H1 (cell line): ENCODE measurements at regions not wholly inside any gene's neighbourhood (a gene's known extent, or its start where the extent isn't known, plus 50 kb on each side); places are given as distances from the start of the nearest gene placed in this dataset.

Experiments
- CTCF ChIA-PET: fragments of 300-600 bp; sonication (Branson Sonifier 250); formaldehyde crosslinking; loops from one replicate; lab custom pipeline; 2021; ENCODE audit not compliant: partially characterized antibody; lab: Charles Lee
- POLR2A ChIA-PET: fragments of 300-600 bp; sonication (Branson Sonifier 250); formaldehyde crosslinking; loops from one replicate; lab custom pipeline; 2021; ENCODE audit warnings: inconsistent platforms; ENCODE audit not compliant: partially characterized antibody; lab: Charles Lee
- DNase-seq, 2 experiments: peaks; one replicate each; pipeline versions ENCODE4 v3.0.0 to v3.0.0-alpha.2; 2010 to 2022; ENCODE audit warnings: low spot score in 2 of 2, low read depth in 1 of 2, mixed read lengths in 1 of 2
- FAIRE-seq: peaks from 2 replicates; lab custom pipeline; 2011; peaks lifted over from hg19 to GRCh38; lab: Jason Lieb, UNC
- H2AFZ ChIP-seq: 2 replicates; pipeline ENCODE4 v1.8.1; 2012; ENCODE audit warnings: low read length, inconsistent platforms
- H2AK5ac ChIP-seq: 2 replicates; pipeline ENCODE4 v1.6.1; 2013; ENCODE audit warnings: low read depth, low read length
- H2BK120ac ChIP-seq: replicated peaks from 2 replicates; pipeline ENCODE3; 2013; ENCODE audit warnings: low read depth, low read length, inconsistent platforms
- H2BK12ac ChIP-seq: 2 replicates; pipeline ENCODE4 v1.6.1; 2013; ENCODE audit warnings: low read depth, low read length
- H2BK15ac ChIP-seq: 2 replicates; pipeline ENCODE4 v1.6.1; 2013; ENCODE audit warnings: low read length
- H2BK20ac ChIP-seq: 2 replicates; pipeline ENCODE4 v1.6.1; 2013; ENCODE audit warnings: low read length
- H2BK5ac ChIP-seq: 2 replicates; pipeline ENCODE4 v1.6.1; 2013; ENCODE audit warnings: low read depth, low read length
- H3K14ac ChIP-seq: 2 replicates; pipeline ENCODE4 v1.6.1; 2013; ENCODE audit warnings: inconsistent platforms; ENCODE audit not compliant: insufficient read length
- H3K18ac ChIP-seq: 2 replicates; pipeline ENCODE4 v1.6.1; 2013; ENCODE audit warnings: low read length; ENCODE audit errors: extremely low read depth
- H3K23ac ChIP-seq: 2 replicates; pipeline ENCODE4 v1.6.1; 2013; ENCODE audit warnings: inconsistent platforms; ENCODE audit not compliant: insufficient read length
- H3K23me2 ChIP-seq: 2 replicates; pipeline ENCODE4 v1.6.1; 2013; ENCODE audit warnings: low read depth, low read length
- H3K27ac ChIP-seq: 2 replicates; pipeline ENCODE4 v1.6.1; 2011; ENCODE audit warnings: low read depth, low read length, inconsistent platforms
- H3K27me3 ChIP-seq, 4 experiments: replicated peaks in 1 of 4; 1 replicate in 1 of 4; 2 replicates in 3 of 4; pipeline versions ENCODE4 v1.6.1 to v1.8.1; 2011 to 2013; ENCODE audit warnings: low read length in 3 of 4, mild to moderate bottlenecking in 3 of 4, inconsistent platforms in 2 of 4, mixed read lengths in 2 of 4, moderate library complexity in 1 of 4; ENCODE audit not compliant: control insufficient read depth in 3 of 4, insufficient read depth in 3 of 4; ENCODE audit errors: extremely low read depth in 1 of 4
- H3K36me3 ChIP-seq, 4 experiments: 2 replicates each; pipeline versions ENCODE4 v1.6.1 to v1.8.1; 2011 to 2013; ENCODE audit warnings: mild to moderate bottlenecking in 4 of 4, low read length in 3 of 4, moderate library complexity in 2 of 4, control low read depth in 1 of 4, inconsistent platforms in 1 of 4; ENCODE audit not compliant: insufficient read depth in 4 of 4, control insufficient read depth in 2 of 4
- H3K4ac ChIP-seq: replicated peaks from 2 replicates; pipeline ENCODE3; 2013; ENCODE audit warnings: low read length, low read depth, mixed read lengths, inconsistent platforms; ENCODE audit not compliant: insufficient read length
- H3K4me1 ChIP-seq, 4 experiments: replicated peaks in 1 of 4; 1 replicate in 1 of 4; 2 replicates in 3 of 4; pipeline versions ENCODE4 v1.6.1 to v1.8.1; 2011 to 2013; ENCODE audit warnings: low read length in 3 of 4, inconsistent platforms in 2 of 4, mixed read lengths in 1 of 4; ENCODE audit not compliant: insufficient read depth in 4 of 4, control insufficient read depth in 3 of 4
- H3K4me2 ChIP-seq, 2 experiments: 2 replicates each; pipeline versions ENCODE4 v1.6.1 to v1.8.1; 2011 to 2013; ENCODE audit warnings: low read depth in 2 of 2, low read length in 2 of 2, control low read depth in 1 of 2, inconsistent platforms in 1 of 2, mild to moderate bottlenecking in 1 of 2; ENCODE audit not compliant: insufficient read depth in 1 of 2
- H3K4me3 ChIP-seq, 4 experiments: fragments of 200-600, 300-600 bp in 1 of 4; sonication (generic), shearing (Covaris generic), sonication (Bioruptor Twin) in 1 of 4; 2 replicates each; pipeline versions ENCODE4 v1.5.1 to v1.8.1; 2011 to 2016; ENCODE audit warnings: low read length in 4 of 4, low read depth in 3 of 4, control low read depth in 2 of 4, inconsistent platforms in 2 of 4, mild to moderate bottlenecking in 2 of 4, mixed read lengths in 1 of 4, moderate library complexity in 1 of 4; ENCODE audit not compliant: insufficient read depth in 2 of 4; ENCODE audit errors: extremely low read depth in 1 of 4
- H3K56ac ChIP-seq: replicated peaks from 2 replicates; pipeline ENCODE3; 2013; ENCODE audit warnings: low read depth, mild to moderate bottlenecking, mixed read lengths, low read length, inconsistent platforms; ENCODE audit not compliant: insufficient read length
- H3K79me1 ChIP-seq: 2 replicates; pipeline ENCODE4 v1.6.1; 2013; ENCODE audit warnings: low read depth, low read length, control low read depth
- H3K79me2 ChIP-seq, 2 experiments: 2 replicates each; pipeline versions ENCODE4 v1.6.1 to v1.8.1; 2012 to 2013; ENCODE audit warnings: low read length in 2 of 2, mild to moderate bottlenecking in 2 of 2, inconsistent platforms in 1 of 2; ENCODE audit not compliant: insufficient read depth in 2 of 2, control insufficient read depth in 1 of 2
- H3K9ac ChIP-seq, 4 experiments: replicated peaks in 1 of 4; 1 replicate in 1 of 4; 2 replicates in 3 of 4; pipeline versions ENCODE4 v1.6.1 to v1.8.1; 2011 to 2013; ENCODE audit warnings: low read depth in 3 of 4, low read length in 3 of 4, control low read depth in 2 of 4, mild to moderate bottlenecking in 2 of 4, moderate library complexity in 2 of 4, inconsistent platforms in 1 of 4; ENCODE audit errors: extremely low read depth in 1 of 4
- H3K9me3 ChIP-seq, 2 experiments: 2 replicates each; pipeline versions ENCODE4 v1.6.1 to v1.8.1; 2012 to 2013; ENCODE audit warnings: mild to moderate bottlenecking in 2 of 2, moderate library complexity in 2 of 2, control low read depth in 1 of 2, inconsistent platforms in 1 of 2, low read depth in 1 of 2, low read length in 1 of 2, mixed read lengths in 1 of 2; ENCODE audit not compliant: insufficient read depth in 2 of 2
- H4K20me1 ChIP-seq, 2 experiments: replicated peaks in 1 of 2; 2 replicates each; pipeline versions ENCODE3 to v1.8.1; 2011 to 2013; ENCODE audit warnings: inconsistent platforms in 2 of 2, low read length in 2 of 2, mild to moderate bottlenecking in 1 of 2; ENCODE audit not compliant: insufficient read depth in 2 of 2, control insufficient read depth in 1 of 2
- H4K5ac ChIP-seq: 2 replicates; pipeline ENCODE4 v1.6.1; 2013; ENCODE audit warnings: low read length, low read depth, mixed read lengths, inconsistent platforms; ENCODE audit not compliant: insufficient read length
- H4K8ac ChIP-seq: 2 replicates; pipeline ENCODE4 v1.8.0; 2013; ENCODE audit warnings: mild to moderate bottlenecking, moderate library complexity, low read length, inconsistent platforms; ENCODE audit not compliant: insufficient read depth; ENCODE audit errors: extremely low read depth
- H4K91ac ChIP-seq: replicated peaks from 2 replicates; pipeline ENCODE3; 2013; ENCODE audit warnings: low read length, mixed read lengths, inconsistent platforms; ENCODE audit not compliant: insufficient read length
- SIN3A ChIP-seq, 2 experiments: IDR thresholded peaks in 1 of 2; conservative IDR thresholded peaks in 1 of 2; 2 replicates each; pipeline ENCODE4 v1.6.1; 2011 to 2012; ENCODE audit warnings: low read length in 2 of 2, improper control_type of control experiment in 1 of 2, low read depth in 1 of 2, mild to moderate bottlenecking in 1 of 2
- SP1 ChIP-seq: IDR thresholded peaks from 2 replicates; pipeline ENCODE4 v1.6.1; 2011; ENCODE audit warnings: low read depth, low read length
- WGBS, 2 experiments: shearing (Covaris generic) in 1 of 2; methylation state at CpG; one replicate each; pipeline versions ENCODE4 v1.1.6 to v1.1.7; 2013 to 2015; ENCODE audit warnings: low lambda C conversion rate in 2 of 2, mixed read lengths in 2 of 2, inconsistent platforms in 1 of 2, low coverage in 1 of 2, missing lambda C conversion rate in 1 of 2; ENCODE audit not compliant: insufficient replicate concordance in 2 of 2, insufficient coverage in 1 of 2, insufficient read length in 1 of 2; ENCODE audit errors: extremely low coverage in 1 of 2, missing lambda C conversion rate in 1 of 2; 5-methylcytosine and 5-hydroxymethylcytosine counted together

GRCh38 chr13:90184355-90184754 is 1163.1 kb upstream of the MIR17HG start:
- Histone ChIP-seq H3K27ac (no peak overlapping the region), H4K91ac (no peak overlapping the region), H4K5ac (no peak overlapping the region), H3K14ac (no peak overlapping the region), H3K4me2 (no peak overlapping the region), H3K27me3 (no peaks in the 10 kb centered on the region)
- CTCF ChIA-PET, result no interaction called here
- TF ChIP-seq SIN3A (conservative IDR thresholded peaks at IDR 0.05 in 1 of 2, IDR thresholded peaks at IDR 0.05 in 1 of 2; ENCODE audit: low read depth in 1 of 2, low read length in 2 of 2) (no peak), SP1 (no peak)
- TF ChIP-seq, all 59 proteins: peak for 0
- H2BK20ac ChIP-seq, result no peak overlapping the region
- H3K36me3 ChIP-seq, result no peaks in the 10 kb centered on the region
- no peaks in the 10 kb centered on the region for H3K79me1 ChIP-seq
- H2AFZ ChIP-seq, result no peak overlapping the region
- H3K4ac ChIP-seq, result no peak overlapping the region
- no peaks in the 10 kb centered on the region for H4K20me1 ChIP-seq
- no peak overlapping the region for H2BK15ac ChIP-seq
- FAIRE-seq, result no peak
- WGBS, 2 experiments, result 96% methylated on average over 1 of the region's 1 CpG; no CpG with 5 or more reads in 1 of the 2 experiments
- POLR2A ChIA-PET, result no interaction called here
- H2BK120ac ChIP-seq, result no peak overlapping the region
- no peak overlapping the region for H3K23ac ChIP-seq
- H3K18ac ChIP-seq, result no peak overlapping the region
- no peak overlapping the region for H4K8ac ChIP-seq
- no peaks in the 10 kb centered on the region for H3K4me1 ChIP-seq
- no peak overlapping the region for H2AK5ac ChIP-seq
- no peak for DNase-seq
- no peak overlapping the region for H2BK12ac ChIP-seq
- H3K4me3 ChIP-seq, result no peak overlapping the region
- H3K56ac ChIP-seq, result no peak overlapping the region
- no peaks in the 10 kb centered on the region for H3K79me2 ChIP-seq
- H3K23me2 ChIP-seq, result no peaks in the 10 kb centered on the region
- H3K9ac ChIP-seq, result no peak overlapping the region
- no peaks in the 10 kb centered on the region for H3K9me3 ChIP-seq
- no peak overlapping the region for H2BK5ac ChIP-seq
